IPS DF 6.9 (cell line): ENCODE measurements at regions not wholly inside any gene's neighbourhood (a gene's known extent, or its start where the extent isn't known, plus 50 kb on each side); places are given as distances from the start of the nearest gene placed in this dataset.

Source experiments
- DNase-seq: peaks from one replicate; pipeline ENCODE4 v3.0.0-alpha.2; 2013; ENCODE audit warnings: low read depth, low spot score
- H3K27ac ChIP-seq: one replicate; pipeline ENCODE4 v1.5.1; 2013; ENCODE audit warnings: low read length, control low read depth
- H3K27me3 ChIP-seq: 2 replicates; pipeline ENCODE4 v1.6.1; 2013; ENCODE audit warnings: mild to moderate bottlenecking, low read length; ENCODE audit not compliant: control insufficient read depth, insufficient read depth
- H3K36me3 ChIP-seq: 2 replicates; pipeline ENCODE4 v1.6.1; 2013; ENCODE audit warnings: low read length; ENCODE audit not compliant: control insufficient read depth, insufficient read depth
- H3K4me1 ChIP-seq: 2 replicates; pipeline ENCODE4 v1.6.1; 2013; ENCODE audit warnings: low read length; ENCODE audit not compliant: control insufficient read depth, insufficient read depth
- H3K4me3 ChIP-seq: 2 replicates; pipeline ENCODE4 v1.5.1; 2013; ENCODE audit warnings: mild to moderate bottlenecking, low read length
- H3K9me3 ChIP-seq: 2 replicates; pipeline ENCODE4 v1.6.1; 2013; ENCODE audit warnings: low read length, inconsistent platforms; ENCODE audit not compliant: control insufficient read depth, insufficient read depth
- whole genome bisulfite sequencing: extraction: QIAGEN DNeasy Blood & Tissue Kit; methylation state at CpG from one replicate; pipeline ENCODE4 v1.1.7; 2013; ENCODE audit warnings: mixed read lengths, missing lambda C conversion rate; ENCODE audit not compliant: insufficient read length, insufficient coverage; 5-methylcytosine and 5-hydroxymethylcytosine counted together

GRCh38 chr2:128643221-128644065, 324.8 kb upstream of the HS6ST1 start:
- no peak for DNase-seq
- Histone ChIP-seq H3K36me3 (no peaks in the 10 kb centered on the region), H3K27me3 (no peaks in the 10 kb centered on the region), H3K4me1 (peaks cover 14% of the 10 kb centered on the region), H3K4me3 (no peak overlapping the region), H3K9me3 (no peaks in the 10 kb centered on the region), H3K27ac (no peak overlapping the region)
- WGBS: no CpG with 5 or more reads among the region's 7 CpGs

GRCh38 chr2:128644156-128644555, 325.5 kb upstream of the HS6ST1 start:
- H3K27me3 ChIP-seq: no peaks in the 10 kb centered on the region
- no peaks in the 10 kb centered on the region for H3K9me3 ChIP-seq
- no peak overlapping the region for H3K27ac ChIP-seq
- H3K4me1 ChIP-seq: peaks cover 14% of the 10 kb centered on the region
- no peak overlapping the region for H3K4me3 ChIP-seq
- no peak for DNase-seq
- no peaks in the 10 kb centered on the region for H3K36me3 ChIP-seq
- no CpG with 5 or more reads among the region's 6 CpGs for WGBS

GRCh38 chr2:128644718-128645256, 326.1 kb upstream of the HS6ST1 start:
- DNase-seq: peak; percentile 73

GRCh38 chr2:128645631-128646030, 327.0 kb upstream of the HS6ST1 start:
- H3K27ac ChIP-seq: peak overlapping the region; percentile 90
- no peak for DNase-seq
- no peaks in the 10 kb centered on the region for H3K36me3 ChIP-seq
- no CpG with 5 or more reads among the region's 6 CpGs for WGBS
- H3K4me1 ChIP-seq: peaks cover 14% of the 10 kb centered on the region
- no peaks in the 10 kb centered on the region for H3K27me3 ChIP-seq
- H3K4me3 ChIP-seq: no peak overlapping the region
- H3K9me3 ChIP-seq: no peaks in the 10 kb centered on the region

More at GRCh38 chr2:128644718-128645256, 326.1 kb upstream of the HS6ST1 start:
- no peaks in the 10 kb centered on the region for H3K36me3 ChIP-seq
- H3K27me3 ChIP-seq: no peaks in the 10 kb centered on the region
- peaks cover 14% of the 10 kb centered on the region for H3K4me1 ChIP-seq
- no peak overlapping the region for H3K4me3 ChIP-seq
- no CpG with 5 or more reads among the region's 2 CpGs for WGBS
- no peaks in the 10 kb centered on the region for H3K9me3 ChIP-seq
- H3K27ac ChIP-seq: peak overlapping the region; percentile 56

GRCh38 chr2:128646091-128646490, 327.4 kb upstream of the HS6ST1 start:
- Histone ChIP-seq H3K9me3 (no peaks in the 10 kb centered on the region), H3K4me3 (no peak overlapping the region), H3K27me3 (no peaks in the 10 kb centered on the region), H3K36me3 (no peaks in the 10 kb centered on the region), H3K27ac (no peak overlapping the region), H3K4me1 (peaks cover 14% of the 10 kb centered on the region)
- DNase-seq: no peak
- WGBS: no CpG with 5 or more reads among the region's 11 CpGs

GRCh38 chr2:128646691-128647090, 328.0 kb upstream of the HS6ST1 start:
- no peak for DNase-seq
- no peaks in the 10 kb centered on the region for H3K36me3 ChIP-seq
- WGBS: no CpG with 5 or more reads among the region's 3 CpGs
- H3K9me3 ChIP-seq: no peaks in the 10 kb centered on the region
- H3K27me3 ChIP-seq: no peaks in the 10 kb centered on the region
- H3K27ac ChIP-seq: no peak overlapping the region
- H3K4me1 ChIP-seq: peaks cover 12% of the 10 kb centered on the region
- no peak overlapping the region for H3K4me3 ChIP-seq

- no peaks in the 10 kb centered on the region for H3K36me3 ChIP-seq
- no peak overlapping the region for H3K4me3 ChIP-seq
- H3K27ac ChIP-seq: no peak overlapping the region
- DNase-seq: no peak
- H3K27me3 ChIP-seq: no peaks in the 10 kb centered on the region
- WGBS: no CpG with 5 or more reads among the region's 2 CpGs
- H3K4me1 ChIP-seq: no peaks in the 10 kb centered on the region; the same call in 1 of the 2 replicates
- no peaks in the 10 kb centered on the region for H3K9me3 ChIP-seq
Measured at GRCh38 chr2:128651000-128651399, 332.3 kb upstream of the HS6ST1 start.

GRCh38 chr2:128654408-128654807, 335.7 kb upstream of the HS6ST1 start:
- Histone ChIP-seq H3K36me3 (no peaks in the 10 kb centered on the region), H3K27ac (no peak overlapping the region), H3K4me3 (no peak overlapping the region), H3K9me3 (no peaks in the 10 kb centered on the region), H3K4me1 (no peaks in the 10 kb centered on the region), H3K27me3 (no peaks in the 10 kb centered on the region)
- no peak for DNase-seq
- no CpG with 5 or more reads among the region's 5 CpGs for WGBS

GRCh38 chr2:128660836-128661235, 342.2 kb upstream of the HS6ST1 start:
- Histone ChIP-seq H3K27ac (no peak overlapping the region), H3K27me3 (no peaks in the 10 kb centered on the region), H3K4me3 (no peak overlapping the region), H3K36me3 (no peaks in the 10 kb centered on the region), H3K4me1 (0 out of 2 replicates have a peak, but pooled peaks cover 1% of the 10 kb centered on the region), H3K9me3 (no peaks in the 10 kb centered on the region)
- whole genome bisulfite sequencing: no CpG with 5 or more reads among the region's 6 CpGs
- DNase-seq: no peak

GRCh38 chr2:128661311-128661710, 342.6 kb upstream of the HS6ST1 start:
- Histone ChIP-seq H3K4me1 (0 out of 2 replicates have a peak, but pooled peaks cover 1% of the 10 kb centered on the region), H3K27ac (no peak overlapping the region), H3K36me3 (no peaks in the 10 kb centered on the region), H3K9me3 (no peaks in the 10 kb centered on the region), H3K4me3 (no peak overlapping the region), H3K27me3 (no peaks in the 10 kb centered on the region)
- no CpG with 5 or more reads among the region's 5 CpGs for WGBS
- DNase-seq: no peak
